CD4-positive, alpha-beta T cell treated with Interleukin-2 at 100 ng/mL for 4 hours (primary cell): ENCODE measurements at regions not wholly inside any gene's neighbourhood (a gene's known extent, or its start where the extent isn't known, plus 50 kb on each side); places are given as distances from the start of the nearest gene placed in this dataset.

ENCODE experiments used
- DNase-seq: peaks from one replicate; pipeline ENCODE4 v3.0.0-alpha.2; 2020; ENCODE audit warnings: low spot score

- DNase-seq = no peak
These were observed 65.7 kb downstream of the TMEM18 start for GRCh38 chr2:611519-611918.

- no peak for DNase-seq
These were observed 66.7 kb downstream of the TMEM18 start for GRCh38 chr2:610491-610890.

- DNase-seq = no peak
These were observed 67.3 kb downstream of the TMEM18 start for GRCh38 chr2:609881-610280.

- DNase-seq = no peak
These were observed 67.8 kb downstream of the TMEM18 start for GRCh38 chr2:609449-609848.

- DNase-seq = no peak
These were observed 68.5 kb downstream of the TMEM18 start for GRCh38 chr2:608711-609110.

- DNase-seq = no peak
These were observed 68.9 kb downstream of the TMEM18 start for GRCh38 chr2:608297-608696.

GRCh38 chr2:607709-608108 lies 69.5 kb downstream of the TMEM18 start:
- DNase-seq = no peak

- DNase-seq = no peak
These were observed 70.0 kb downstream of the TMEM18 start for GRCh38 chr2:607172-607571.

GRCh38 chr2:605674-606608 lies 71.3 kb downstream of the TMEM18 start:
- no peak for DNase-seq

- no peak for DNase-seq
These were observed 72.2 kb downstream of the TMEM18 start for GRCh38 chr2:604854-605524.

GRCh38 chr2:604385-604784 lies 72.8 kb downstream of the TMEM18 start:
- no peak for DNase-seq

GRCh38 chr2:603869-604268 lies 73.3 kb downstream of the TMEM18 start:
- no peak for DNase-seq

GRCh38 chr2:603427-603826 lies 73.8 kb downstream of the TMEM18 start:
- DNase-seq = no peak

GRCh38 chr2:602571-603359 lies 74.4 kb downstream of the TMEM18 start:
- no peak for DNase-seq

- no peak for DNase-seq
These were observed 75.3 kb downstream of the TMEM18 start for GRCh38 chr2:601806-602455.

- no peak for DNase-seq
These were observed 75.9 kb downstream of the TMEM18 start for GRCh38 chr2:601387-601698.

- no peak for DNase-seq
These were observed 76.4 kb downstream of the TMEM18 start for GRCh38 chr2:600542-601386.

- no peak for DNase-seq
These were observed 77.6 kb downstream of the TMEM18 start for GRCh38 chr2:599601-600000.

- no peak for DNase-seq
These were observed 79.0 kb downstream of the TMEM18 start for GRCh38 chr2:598058-598802.

- DNase-seq = no peak
These were observed 81.2 kb downstream of the TMEM18 start for GRCh38 chr2:595831-596592.
